Gastroesophageal sphincter (tissue), 4 donors: ENCODE measurements at regions not wholly inside any gene's neighbourhood (a gene's known extent, or its start where the extent isn't known, plus 50 kb on each side); places are given as distances from the start of the nearest gene placed in this dataset.
"Not testable (repeated sequence)": the region's sequence is repeated elsewhere in the genome, so short reads cannot be mapped to it uniquely, and the experiment has no call there.

Source experiments
- ATAC-seq: fragments of 150-250 bp; one replicate; pipeline ENCODE4 v1.9.1; 2016; ENCODE audit warnings: mild to moderate bottlenecking, moderate library complexity
- H3K27ac ChIP-seq, 4 donors: fragments of 200-600 bp; sonication (generic) in 3 of 4; 1 replicate in 3 of 4; 2 replicates in 1 of 4; pipeline ENCODE4 v1.5.1; 2016 to 2019
- H3K27me3 ChIP-seq: fragments of 200-600 bp; sonication (generic); one replicate; pipeline ENCODE4 v1.5.1; 2019
- H3K36me3 ChIP-seq, 2 donors: fragments of 200-600 bp; sonication (generic); one replicate each; pipeline ENCODE4 v1.5.1; 2019; ENCODE audit warnings: control low read depth in 1 of 2
- H3K4me1 ChIP-seq, 3 donors: fragments of 200-600 bp; sonication (generic); 1 replicate in 2 of 3; 2 replicates in 1 of 3; pipeline ENCODE4 v1.5.1; 2016 to 2019; ENCODE audit warnings: control low read depth in 2 of 3
- H3K4me3 ChIP-seq, 2 donors: fragments of 200-600 bp; sonication (generic); one replicate each; pipeline ENCODE4 v1.5.1; 2019; ENCODE audit warnings: mild to moderate bottlenecking in 1 of 2, moderate library complexity in 1 of 2
- H3K9me3 ChIP-seq, 3 donors: fragments of 200-600 bp; sonication (generic); one replicate each; pipeline ENCODE4 v1.5.1; 2017 to 2019; ENCODE audit warnings: control low read depth in 2 of 3
- CTCF ChIP-seq, 4 experiments: fragments of 200-600 bp in 2 of 4; fragments of 450-650 bp in 2 of 4; sonication (generic) in 1 of 4; IDR thresholded peaks; one replicate each; pipeline ENCODE4 v1.5.1; 2017 to 2019; ENCODE audit warnings: antibody characterized with exemption in 4 of 4, mild to moderate bottlenecking in 2 of 4, moderate library complexity in 2 of 4
- POLR2A ChIP-seq, 2 donors: fragments of 450-650 bp; IDR thresholded peaks; one replicate each; pipeline ENCODE4 v1.6.1; 2017; ENCODE audit warnings: antibody characterized with exemption in 2 of 2, mild to moderate bottlenecking in 2 of 2, moderate library complexity in 1 of 2
- WGBS, 2 donors: methylation state at CpG; one replicate each; pipeline ENCODE4 v1.1.5; 2018; ENCODE audit warnings: low coverage in 1 of 2; 5-methylcytosine and 5-hydroxymethylcytosine counted together

DNA sequence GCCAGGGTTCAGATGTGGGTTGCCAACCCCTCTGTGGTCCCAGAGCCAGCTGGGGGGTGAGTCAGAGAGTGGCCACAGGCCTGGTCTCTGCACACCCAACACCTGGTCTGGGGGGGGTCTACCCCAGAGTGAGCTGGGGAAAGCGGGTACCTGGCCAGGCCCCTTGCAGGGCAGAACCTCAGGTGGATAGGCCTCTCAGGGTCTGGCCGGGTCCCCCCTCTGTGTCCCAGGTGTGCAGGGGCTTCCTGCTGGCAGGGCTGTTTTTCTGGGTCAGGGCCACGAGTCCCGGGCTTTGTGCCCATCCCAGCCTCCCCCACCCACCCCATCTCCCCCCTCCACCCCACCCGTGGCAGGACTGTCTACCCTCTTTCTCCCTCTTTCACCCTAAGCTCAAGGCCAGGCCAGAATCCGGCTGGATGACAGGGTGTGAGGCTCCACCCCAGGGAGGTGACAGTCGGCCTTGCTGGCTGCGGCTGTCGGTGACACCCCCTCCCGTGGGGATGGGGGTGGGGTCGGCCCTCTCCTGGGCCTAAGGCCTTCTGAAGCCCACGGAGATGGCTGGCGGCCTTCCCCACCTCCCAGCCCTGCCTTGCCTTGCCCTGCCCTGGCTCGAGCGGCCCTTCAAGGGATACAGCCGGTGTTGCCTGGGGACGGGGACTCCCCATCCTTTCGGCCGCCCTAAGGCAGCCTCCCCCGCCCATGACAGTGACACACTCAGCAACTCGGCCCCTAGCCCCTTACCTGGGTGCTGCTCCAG, 253.2 kb downstream of the ANKRD30B start:
- WGBS, 2 donors: no CpG with 5 or more reads among the region's 21 CpGs
- H3K27ac ChIP-seq, H3K4me3 ChIP-seq, H3K4me1 ChIP-seq, H3K36me3 ChIP-seq, ATAC-seq: not testable (repeated sequence)
- peaks cover 35% of the 10 kb centered on the region for H3K27me3 ChIP-seq
- peaks cover 0 to 15% (median 0%) of the 10 kb centered on the region in 3 donors for H3K9me3 ChIP-seq

GRCh38 chr18:15001795-15002107, 253.8 kb downstream of the ANKRD30B start:
- not testable (repeated sequence) for H3K4me1 ChIP-seq, H3K27ac ChIP-seq, ATAC-seq, H3K4me3 ChIP-seq, H3K36me3 ChIP-seq
- Histone ChIP-seq H3K9me3 (peaks cover 0 to 15% (median 0%) of the 10 kb centered on the region in 3 donors), H3K27me3 (peaks cover 35% of the 10 kb centered on the region)
- WGBS, 2 donors: no CpG with 5 or more reads among the region's 10 CpGs

DNA sequence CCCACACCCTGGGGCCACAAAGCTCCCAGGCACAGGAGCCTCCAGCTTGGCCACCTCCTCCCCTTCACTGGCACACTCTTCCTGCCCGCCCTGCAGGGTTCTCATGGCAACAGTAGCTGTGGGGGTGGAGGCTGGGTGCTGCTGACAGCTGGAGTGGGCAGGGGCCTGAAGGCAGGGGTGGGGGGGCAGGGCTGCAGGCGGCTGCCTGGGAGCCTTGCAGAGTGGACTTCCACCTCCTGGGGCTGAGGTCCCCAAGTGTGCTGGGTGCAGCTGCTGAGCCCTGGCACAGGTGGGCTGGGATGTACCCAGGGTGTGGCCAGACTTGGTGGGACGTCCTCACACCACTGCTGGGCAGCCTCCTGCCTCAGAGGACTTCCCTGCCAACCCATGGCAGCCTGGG, 254.8 kb downstream of the ANKRD30B start:
- H3K27me3 ChIP-seq: peaks cover 35% of the 10 kb centered on the region
- not testable (repeated sequence) for H3K4me1 ChIP-seq, H3K27ac ChIP-seq, H3K4me3 ChIP-seq, ATAC-seq, H3K36me3 ChIP-seq
- WGBS, 2 donors: no CpG with 5 or more reads among the region's 3 CpGs
- peaks cover 0 to 15% (median 0%) of the 10 kb centered on the region in 3 donors for H3K9me3 ChIP-seq

- peaks cover 35% of the 10 kb centered on the region for H3K27me3 ChIP-seq
- H3K27ac ChIP-seq, ATAC-seq, H3K4me3 ChIP-seq, H3K36me3 ChIP-seq, H3K4me1 ChIP-seq: not testable (repeated sequence)
- H3K9me3 ChIP-seq: peaks cover 0 to 10% (median 0%) of the 10 kb centered on the region in 3 donors
- WGBS, 2 donors: no CpG with 5 or more reads among the region's 12 CpGs
These were observed 255.3 kb downstream of the ANKRD30B start for GRCh38 chr18:15003231-15003630.

DNA sequence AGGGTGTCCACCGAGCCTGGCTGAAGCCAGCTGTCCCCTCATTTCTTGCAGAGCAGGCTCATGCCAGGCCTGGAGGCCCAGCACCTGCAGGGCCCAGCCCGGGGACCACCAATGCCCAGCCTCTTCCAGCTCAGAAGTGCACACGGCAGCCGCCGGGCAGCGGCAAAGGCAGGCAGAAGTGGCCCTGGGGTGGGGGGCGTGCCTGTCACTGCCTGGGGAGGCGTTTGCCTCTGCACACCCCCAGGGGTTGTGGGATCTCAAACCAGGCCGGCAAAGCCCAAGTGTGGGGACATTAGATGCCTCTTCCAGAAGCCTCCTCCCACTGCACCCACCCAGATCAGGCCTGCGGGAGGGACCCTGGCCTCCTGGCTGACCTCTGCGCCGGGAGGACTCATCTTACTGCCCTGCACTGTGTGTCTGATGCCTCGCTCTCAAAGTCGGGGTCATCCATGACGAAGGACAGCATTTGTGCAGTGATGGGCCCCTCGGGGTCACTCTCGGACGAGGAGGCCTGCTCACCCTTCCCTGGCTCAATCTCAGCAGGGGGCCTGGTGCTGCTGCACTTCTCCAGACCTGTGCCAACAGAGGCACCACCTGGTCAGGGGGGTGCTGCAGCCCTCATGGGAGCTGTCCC, 255.8 kb downstream of the ANKRD30B start:
- H3K4me1 ChIP-seq, H3K9me3 ChIP-seq, H3K36me3 ChIP-seq, H3K27ac ChIP-seq, H3K4me3 ChIP-seq, ATAC-seq: not testable (repeated sequence)
- no CpG with 5 or more reads among the region's 18 CpGs for WGBS, 2 donors
- H3K27me3 ChIP-seq: peaks cover 35% of the 10 kb centered on the region

GRCh38 chr18:15004270-15004973, 256.4 kb downstream of the ANKRD30B start:
- H3K9me3 ChIP-seq, H3K36me3 ChIP-seq, H3K4me1 ChIP-seq, H3K4me3 ChIP-seq, H3K27ac ChIP-seq: not testable (repeated sequence)
- peaks cover 31% of the 10 kb centered on the region for H3K27me3 ChIP-seq
- WGBS, 2 donors: no CpG with 5 or more reads among the region's 22 CpGs
- ATAC-seq: peak; percentile 9

DNA sequence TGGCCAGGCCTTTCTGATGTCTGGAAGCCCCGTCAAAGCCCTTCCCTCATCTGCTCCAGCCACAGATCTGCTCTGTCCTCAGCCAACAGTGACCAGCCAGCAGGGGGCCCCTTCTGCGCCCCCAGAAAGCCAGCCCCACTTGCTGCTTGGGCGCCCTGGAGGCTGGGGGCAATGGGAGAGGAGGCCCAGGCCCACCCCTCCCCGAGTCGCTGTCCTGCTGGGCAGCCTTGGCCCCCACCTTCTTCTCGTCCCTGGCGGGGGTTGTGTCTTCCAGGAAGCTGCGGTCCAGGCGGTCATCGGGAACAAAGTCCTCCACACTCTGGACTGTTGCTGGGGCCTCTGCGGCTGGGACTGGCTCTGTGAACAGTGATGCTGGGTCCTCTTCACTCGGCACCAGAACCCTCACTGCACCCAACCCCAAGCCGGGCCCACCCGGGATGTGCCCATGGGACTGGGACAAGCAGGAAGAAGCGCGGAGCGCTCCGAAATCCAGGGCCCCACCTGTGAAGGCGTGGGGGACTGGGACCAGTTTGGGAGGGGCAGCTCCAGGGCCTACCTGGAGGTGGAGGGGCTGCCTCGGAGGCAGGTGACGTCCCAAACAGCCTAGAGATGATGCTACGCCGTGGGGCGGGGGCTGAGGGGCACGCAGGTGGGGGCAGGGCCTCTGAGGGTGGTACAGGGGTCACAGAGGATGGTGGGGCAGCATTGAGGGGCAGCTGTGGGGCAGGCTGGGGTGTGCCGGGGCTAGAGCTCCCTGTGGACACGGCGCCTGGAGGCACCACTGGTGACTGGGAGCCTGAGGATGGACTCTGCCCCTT, 257.6 kb downstream of the ANKRD30B start:
- H3K4me3 ChIP-seq: no peak overlapping the region
- TF ChIP-seq CTCF (IDR thresholded peaks at IDR 0.05) (no peak), POLR2A (IDR thresholded peaks at IDR 0.05) (no peak)
- 80% methylated on average over 2 of the region's 28 CpGs; no CpG with 5 or more reads in 1 of the 2 donors for WGBS, 2 donors
- no peaks in the 10 kb centered on the region for H3K36me3 ChIP-seq
- no peak overlapping the region for H3K27ac ChIP-seq
- H3K27me3 ChIP-seq: peaks cover 20% of the 10 kb centered on the region
- no peaks in the 10 kb centered on the region for H3K9me3 ChIP-seq
- no peaks in the 10 kb centered on the region for H3K4me1 ChIP-seq
- no peak for ATAC-seq

DNA sequence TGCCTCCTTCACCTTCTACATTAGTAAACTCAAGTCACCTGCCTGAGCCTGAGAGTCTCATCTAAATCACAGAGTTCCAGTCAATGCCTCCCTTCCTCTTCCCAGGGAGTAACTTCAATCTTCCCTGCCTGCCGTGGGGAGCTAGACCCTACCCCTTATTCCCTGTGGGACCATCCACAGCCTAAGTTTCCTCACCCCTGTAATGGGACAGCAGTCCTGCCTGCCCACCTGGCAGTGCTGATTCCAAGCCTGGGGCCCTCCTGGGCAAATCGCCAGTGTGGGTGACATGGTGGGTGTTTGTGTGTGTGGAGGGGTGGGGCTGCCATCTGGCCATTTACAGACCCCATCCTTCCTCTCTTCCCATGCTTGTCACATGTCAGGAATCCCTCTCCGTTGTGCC, 258.6 kb downstream of the ANKRD30B start:
- H3K36me3 ChIP-seq, H3K27ac ChIP-seq, H3K4me3 ChIP-seq, H3K4me1 ChIP-seq, H3K27me3 ChIP-seq, ATAC-seq, H3K9me3 ChIP-seq: not testable (repeated sequence)
- WGBS, 2 donors: 33 to 44% methylated on average over 2 to 3 of the region's 3 CpGs

DNA sequence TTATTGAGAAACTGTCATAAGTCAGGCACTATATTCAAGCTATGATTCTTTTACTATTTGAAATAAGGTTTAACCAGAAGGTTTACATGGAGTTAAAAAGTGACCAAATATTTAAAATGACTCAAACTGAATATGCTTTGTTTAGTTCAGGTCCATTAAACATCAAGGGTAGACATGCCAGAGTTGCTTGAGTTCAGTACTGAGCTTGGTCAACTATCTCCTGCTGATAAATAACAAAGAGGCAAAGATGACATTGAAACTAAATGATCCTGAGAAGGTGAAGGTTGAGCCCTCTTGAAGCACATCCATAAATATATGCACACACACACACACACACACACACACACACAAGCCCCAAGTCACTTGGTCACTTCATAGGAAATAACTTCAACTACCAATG, 278.1 kb downstream of the ANKRD30B start:
- H3K36me3 ChIP-seq, H3K27ac ChIP-seq, H3K9me3 ChIP-seq, ATAC-seq, H3K4me1 ChIP-seq, H3K27me3 ChIP-seq, H3K4me3 ChIP-seq: not testable (repeated sequence)
